ENCODE measurements at regions not wholly inside any gene's neighbourhood (a gene's known extent, or its start where the extent isn't known, plus 50 kb on each side); places are given as distances from the start of the nearest gene placed in this dataset.

- no peak overlapping the region for H3K4me3 ChIP-seq (ENCODE audit: insufficient read depth, low read depth, low read length)
- DNase-seq (ENCODE audit: low read depth): no peak
- Mint-ChIP-seq H3K4me1 (ENCODE audit: low read depth, unreplicated experiment) (peaks cover 13% of the 10 kb centered on the region), H3K27ac (ENCODE audit: unreplicated experiment) (no peak overlapping the region), H3K36me3 (ENCODE audit: low read depth, unreplicated experiment) (no peaks in the 10 kb centered on the region), H3K9me3 (ENCODE audit: unreplicated experiment) (peaks cover 2% of the 10 kb centered on the region), H3K4me3 (ENCODE audit: unreplicated experiment) (no peak overlapping the region), H3K27me3 (ENCODE audit: low read depth, unreplicated experiment) (no peaks in the 10 kb centered on the region)
- TF ChIP-seq EZH2 (IDR thresholded peaks at IDR 0.05; ENCODE audit: insufficient read depth, low read length) (no peak), CTCF (IDR thresholded peaks at IDR 0.05; ENCODE audit: insufficient read depth, low read depth, low read length) (no peak)
- no peak overlapping the region for H3K9ac ChIP-seq (ENCODE audit: low read length)
- H3K4me1 ChIP-seq (ENCODE audit: insufficient read depth, low read length): no peaks in the 10 kb centered on the region
- H3K79me2 ChIP-seq (ENCODE audit: insufficient read depth, low read length): no peaks in the 10 kb centered on the region
- no peaks in the 10 kb centered on the region for H3K36me3 ChIP-seq (ENCODE audit: insufficient read depth, low read length)
- FAIRE-seq: no peak
- no peak overlapping the region for H3K27ac ChIP-seq (ENCODE audit: low read depth, low read length)
- no peak overlapping the region for H2AFZ ChIP-seq (ENCODE audit: low read depth, low read length)
- no peaks in the 10 kb centered on the region for H3K27me3 ChIP-seq (ENCODE audit: insufficient read depth, low read length)
- H3K9me3 ChIP-seq (ENCODE audit: insufficient read depth, low read depth, low read length): no peaks in the 10 kb centered on the region
- H3K4me2 ChIP-seq (ENCODE audit: low read length): no peak overlapping the region
- no peaks in the 10 kb centered on the region for H4K20me1 ChIP-seq (ENCODE audit: insufficient read depth, low read length)
Measured at GRCh38 chr6:14796974-14797762, 448.7 kb upstream of the JARID2 start.

GRCh38 chr6:14797875-14798593 is 447.8 kb upstream of the JARID2 start:
- Histone ChIP-seq H3K79me2 (ENCODE audit: insufficient read depth, low read length) (no peaks in the 10 kb centered on the region), H3K9ac (ENCODE audit: low read length) (no peak overlapping the region), H3K27ac (ENCODE audit: low read depth, low read length) (no peak overlapping the region), H3K9me3 (ENCODE audit: insufficient read depth, low read depth, low read length) (no peaks in the 10 kb centered on the region), H3K4me3 (ENCODE audit: insufficient read depth, low read depth, low read length) (no peak overlapping the region), H3K36me3 (ENCODE audit: insufficient read depth, low read length) (no peaks in the 10 kb centered on the region), H2AFZ (ENCODE audit: low read depth, low read length) (no peak overlapping the region), H3K4me2 (ENCODE audit: low read length) (no peak overlapping the region), H3K4me1 (ENCODE audit: insufficient read depth, low read length) (no peaks in the 10 kb centered on the region), H3K27me3 (ENCODE audit: insufficient read depth, low read length) (no peaks in the 10 kb centered on the region), H4K20me1 (ENCODE audit: insufficient read depth, low read length) (no peaks in the 10 kb centered on the region)
- Mint-ChIP-seq H3K4me1 (ENCODE audit: low read depth, unreplicated experiment) (peaks cover 17% of the 10 kb centered on the region), H3K27ac (ENCODE audit: unreplicated experiment) (peak overlapping the region; percentile 19), H3K4me3 (ENCODE audit: unreplicated experiment) (no peak overlapping the region), H3K9me3 (ENCODE audit: unreplicated experiment) (peaks cover 2% of the 10 kb centered on the region), H3K27me3 (ENCODE audit: low read depth, unreplicated experiment) (no peaks in the 10 kb centered on the region), H3K36me3 (ENCODE audit: low read depth, unreplicated experiment) (no peaks in the 10 kb centered on the region)
- TF ChIP-seq CTCF (IDR thresholded peaks at IDR 0.05; ENCODE audit: insufficient read depth, low read depth, low read length) (no peak), EZH2 (IDR thresholded peaks at IDR 0.05; ENCODE audit: insufficient read depth, low read length) (no peak)
- DNase-seq (ENCODE audit: low read depth) (no peak), FAIRE-seq (no peak)

GRCh38 chr6:14798594-14798982 is 447.3 kb upstream of the JARID2 start:
- no peaks in the 10 kb centered on the region for H3K36me3 ChIP-seq (ENCODE audit: insufficient read depth, low read length)
- Mint-ChIP-seq H3K4me3 (ENCODE audit: unreplicated experiment) (no peak overlapping the region), H3K9me3 (ENCODE audit: unreplicated experiment) (peaks cover 2% of the 10 kb centered on the region), H3K36me3 (ENCODE audit: low read depth, unreplicated experiment) (no peaks in the 10 kb centered on the region), H3K27ac (ENCODE audit: unreplicated experiment) (no peak overlapping the region), H3K27me3 (ENCODE audit: low read depth, unreplicated experiment) (no peaks in the 10 kb centered on the region), H3K4me1 (ENCODE audit: low read depth, unreplicated experiment) (peaks cover 21% of the 10 kb centered on the region)
- no peak overlapping the region for H3K4me3 ChIP-seq (ENCODE audit: insufficient read depth, low read depth, low read length)
- no peak overlapping the region for H3K4me2 ChIP-seq (ENCODE audit: low read length)
- no peak overlapping the region for H3K9ac ChIP-seq (ENCODE audit: low read length)
- H4K20me1 ChIP-seq (ENCODE audit: insufficient read depth, low read length): no peaks in the 10 kb centered on the region
- DNase-seq (ENCODE audit: low read depth): no peak
- H2AFZ ChIP-seq (ENCODE audit: low read depth, low read length): no peak overlapping the region
- H3K27ac ChIP-seq (ENCODE audit: low read depth, low read length): no peak overlapping the region
- H3K9me3 ChIP-seq (ENCODE audit: insufficient read depth, low read depth, low read length): no peaks in the 10 kb centered on the region
- no peaks in the 10 kb centered on the region for H3K27me3 ChIP-seq (ENCODE audit: insufficient read depth, low read length)
- TF ChIP-seq EZH2 (IDR thresholded peaks at IDR 0.05; ENCODE audit: insufficient read depth, low read length) (no peak), CTCF (IDR thresholded peaks at IDR 0.05; ENCODE audit: insufficient read depth, low read depth, low read length) (no peak)
- H3K79me2 ChIP-seq (ENCODE audit: insufficient read depth, low read length): no peaks in the 10 kb centered on the region
- H3K4me1 ChIP-seq (ENCODE audit: insufficient read depth, low read length): no peaks in the 10 kb centered on the region
- no peak for FAIRE-seq
